ENCODE measurements at regions not wholly inside any gene's neighbourhood (a gene's known extent, or its start where the extent isn't known, plus 50 kb on each side); places are given as distances from the start of the nearest gene placed in this dataset.

- TF ChIP-seq CTCF (IDR thresholded peaks at IDR 0.05; ENCODE audit: extremely low read depth in 1 of 2, insufficient read depth in 1 of 2, low read depth in 1 of 2, low read length in 2 of 2) (no peak), POLR2A (IDR thresholded peaks at IDR 0.05; ENCODE audit: low read depth, low read length) (no peak), EZH2 (IDR thresholded peaks at IDR 0.05; ENCODE audit: borderline replicate concordance, low read depth, low read length, severe bottlenecking) (no peak), FOS (IDR thresholded peaks at IDR 0.05; ENCODE audit: borderline replicate concordance, insufficient read depth, low read length) (no peak)
Measured at GRCh38 chr5:6181871-6182270, 196.5 kb downstream of the MED10 start.
